ENCODE measurements at regions not wholly inside any gene's neighbourhood (a gene's known extent, or its start where the extent isn't known, plus 50 kb on each side); places are given as distances from the start of the nearest gene placed in this dataset.

DNA sequence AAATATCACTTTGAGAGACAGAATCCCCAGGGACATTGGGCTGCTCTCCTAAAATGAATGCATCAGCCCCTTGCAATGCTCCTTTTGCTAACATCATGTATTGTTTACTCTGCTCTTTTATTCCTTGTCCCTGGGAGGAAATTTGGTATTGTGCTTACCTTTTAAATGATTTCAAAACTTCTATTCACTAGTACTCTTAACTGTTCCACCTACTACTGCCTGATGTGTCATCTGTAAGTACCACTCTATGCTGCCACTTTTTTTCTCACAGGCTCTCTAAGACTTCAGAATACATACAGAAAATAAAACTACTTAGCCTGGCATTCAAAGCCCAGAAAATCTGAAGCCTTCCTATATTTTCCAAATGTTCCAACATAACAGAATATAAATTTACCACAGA lies 667.2 kb downstream of the BRINP1 start:
- no peak for ATAC-seq
- intact Hi-C loops (cut with DNase I), result no loop called here
- DNase-seq, result no peak

- DNase-seq (no peak), ATAC-seq (no peak)
- intact Hi-C loops (cut with DNase I), result no loop called here
These were observed 657.4 kb downstream of the BRINP1 start for GRCh38 chr9:118711843-118712242.

DNA sequence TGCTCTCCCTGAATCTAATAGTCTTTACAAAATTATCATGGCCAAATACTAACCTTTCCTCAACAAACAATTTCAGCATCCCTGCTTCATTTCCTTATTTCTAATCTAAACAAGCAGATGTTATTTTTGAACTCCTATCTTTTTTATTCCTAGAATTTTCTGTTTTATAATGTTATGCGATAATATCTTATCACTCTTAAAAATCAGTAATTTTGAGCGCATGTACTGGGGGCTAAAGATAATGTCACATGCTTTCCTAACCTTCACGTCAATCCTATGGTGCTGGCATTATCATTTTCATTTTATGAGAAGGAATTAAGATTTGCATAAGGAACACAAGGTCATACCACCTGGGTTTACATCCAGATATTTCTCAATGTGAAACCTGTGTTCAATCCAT lies 648.0 kb downstream of the BRINP1 start:
- intact Hi-C loops (cut with DNase I), result no loop called here
- ATAC-seq (no peak), DNase-seq (no peak)

DNA sequence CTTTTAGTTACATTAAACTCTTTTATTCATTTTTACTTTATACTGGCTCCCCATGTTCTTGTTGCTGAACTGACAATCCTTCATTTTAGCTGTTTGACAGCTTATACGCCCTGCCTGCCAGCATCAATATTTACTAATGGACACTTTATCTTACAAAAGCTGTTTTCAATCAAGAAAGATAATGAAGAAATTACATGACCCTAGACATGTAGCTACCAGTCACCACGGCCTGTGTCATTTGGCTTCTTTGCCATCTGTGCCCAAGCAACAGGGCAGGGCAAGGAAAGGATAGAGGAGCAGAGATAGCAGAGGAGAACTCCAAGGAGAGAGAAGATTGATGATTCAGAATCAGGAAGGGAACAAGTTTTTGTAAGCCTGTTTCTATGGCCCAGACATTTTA lies 647.3 kb downstream of the BRINP1 start:
- intact Hi-C loops (cut with DNase I), result no loop called here
- no peak for ATAC-seq
- DNase-seq, result no peak

DNA sequence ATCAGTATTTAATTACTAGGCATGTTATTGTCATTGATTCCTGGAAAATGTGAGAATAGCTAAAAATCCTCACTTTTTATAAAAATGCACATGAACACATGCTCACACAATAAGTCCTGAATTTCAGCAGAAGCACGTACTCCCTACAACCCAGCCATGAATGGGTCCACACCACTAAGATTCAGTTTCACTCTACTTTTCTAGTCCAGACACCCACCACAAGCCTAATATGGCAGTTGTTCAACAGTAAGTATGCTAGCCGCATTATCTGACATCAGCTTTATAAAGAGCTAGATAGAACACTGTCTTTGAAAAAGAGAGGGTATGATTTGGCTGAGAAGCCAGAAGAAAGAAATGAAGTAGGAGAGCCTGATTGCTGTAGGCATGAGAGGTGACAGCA lies 639.3 kb downstream of the BRINP1 start:
- DNase-seq (no peak), ATAC-seq (no peak)
- intact Hi-C loops (cut with DNase I), result no loop called here

- ATAC-seq, result no peak
- intact Hi-C loops (cut with DNase I), result no loop called here
These were observed 636.2 kb downstream of the BRINP1 start for GRCh38 chr9:118732998-118733397.

DNA sequence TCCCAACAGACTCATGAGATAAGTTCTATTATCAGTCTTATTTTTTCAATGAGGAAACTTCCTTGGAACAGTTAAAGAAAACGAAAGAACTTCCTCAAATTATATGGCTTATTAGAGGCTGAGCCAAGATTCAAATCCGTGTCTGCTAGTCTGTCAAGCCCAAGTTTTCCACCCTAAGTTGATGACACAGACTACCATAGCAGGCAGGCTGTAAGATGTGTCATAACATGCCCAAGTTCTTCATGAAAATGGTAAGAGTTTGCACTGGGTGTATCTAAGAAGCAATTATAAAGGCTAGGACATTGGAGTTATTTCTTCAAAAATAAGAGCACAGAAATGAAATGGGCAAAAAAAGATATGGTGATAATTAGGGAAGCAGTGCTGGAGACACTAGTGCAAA lies 634.5 kb downstream of the BRINP1 start:
- peak in 1 of 2 donors; percentile 19 for ATAC-seq
- no peak for DNase-seq
- intact Hi-C loops (cut with DNase I), result no loop called here

More at GRCh38 chr9:118732998-118733397, 636.2 kb downstream of the BRINP1 start:
- DNase-seq, result no peak

DNA sequence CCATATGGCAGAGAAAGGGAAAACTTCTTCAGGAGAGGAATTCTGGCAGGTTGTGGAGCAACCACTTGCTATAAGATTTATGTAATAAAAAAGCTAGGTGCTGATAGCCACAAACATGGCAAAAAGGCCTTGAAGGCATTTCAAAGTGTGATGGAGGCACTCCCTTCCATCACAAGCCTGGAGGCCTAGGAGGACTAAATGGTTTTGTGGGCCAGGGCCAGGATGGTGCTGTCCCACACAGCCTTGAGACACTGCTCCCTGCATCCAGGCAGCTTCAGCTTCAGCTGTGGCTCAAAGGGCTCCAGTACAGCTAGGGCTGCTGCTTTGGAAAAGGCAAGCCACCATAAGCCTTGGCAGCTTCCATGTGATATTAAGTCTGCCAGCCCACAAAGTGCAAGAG lies 632.8 kb downstream of the BRINP1 start:
- intact Hi-C loops (cut with DNase I), result no loop called here
- DNase-seq (no peak), ATAC-seq (no peak)

DNA sequence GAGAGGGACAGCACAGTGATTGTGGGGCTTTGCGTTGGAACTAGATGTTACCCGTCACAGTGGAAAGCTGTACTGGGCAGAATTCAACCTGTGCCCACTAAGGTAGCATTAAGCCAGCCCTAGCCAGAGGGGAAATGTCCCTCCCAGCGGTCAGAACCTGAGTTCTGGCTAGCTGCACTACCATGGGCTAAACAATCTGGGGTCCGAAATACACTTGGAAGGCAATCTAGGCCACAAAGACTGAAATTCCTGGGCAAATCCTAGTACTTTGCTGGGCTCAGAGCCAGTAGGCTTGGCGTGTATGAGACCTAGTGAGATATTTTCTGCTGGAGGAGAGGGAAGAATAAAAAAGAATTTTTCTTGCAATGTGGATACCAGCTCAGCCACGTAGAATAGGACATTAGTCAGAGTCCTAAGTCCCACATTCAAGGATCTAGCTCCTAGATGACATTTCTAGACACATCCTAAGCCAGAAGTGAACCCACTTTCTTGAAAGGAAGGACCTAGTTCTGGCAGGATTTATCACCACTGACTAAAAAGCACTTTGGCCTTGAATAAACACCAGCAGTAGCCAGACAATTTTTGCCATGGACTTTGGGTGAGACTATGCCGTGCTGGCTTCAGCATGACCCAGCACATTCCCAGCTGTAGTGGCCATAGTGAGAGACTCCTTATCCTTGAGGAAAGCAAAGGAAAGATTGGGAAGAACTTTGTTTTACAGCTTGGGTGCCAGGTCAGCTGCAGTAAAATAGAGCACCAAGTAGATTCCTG lies 618.0 kb downstream of the BRINP1 start:
- intact Hi-C loops (cut with DNase I), result no loop called here
- no peak for ATAC-seq
- DNase-seq, result no peak

GRCh38 chr9:118751848-118752223 lies 617.4 kb downstream of the BRINP1 start:
- DNase-seq, result no peak
- ATAC-seq, result no peak
- intact Hi-C loops (cut with DNase I), result no loop called here

DNA sequence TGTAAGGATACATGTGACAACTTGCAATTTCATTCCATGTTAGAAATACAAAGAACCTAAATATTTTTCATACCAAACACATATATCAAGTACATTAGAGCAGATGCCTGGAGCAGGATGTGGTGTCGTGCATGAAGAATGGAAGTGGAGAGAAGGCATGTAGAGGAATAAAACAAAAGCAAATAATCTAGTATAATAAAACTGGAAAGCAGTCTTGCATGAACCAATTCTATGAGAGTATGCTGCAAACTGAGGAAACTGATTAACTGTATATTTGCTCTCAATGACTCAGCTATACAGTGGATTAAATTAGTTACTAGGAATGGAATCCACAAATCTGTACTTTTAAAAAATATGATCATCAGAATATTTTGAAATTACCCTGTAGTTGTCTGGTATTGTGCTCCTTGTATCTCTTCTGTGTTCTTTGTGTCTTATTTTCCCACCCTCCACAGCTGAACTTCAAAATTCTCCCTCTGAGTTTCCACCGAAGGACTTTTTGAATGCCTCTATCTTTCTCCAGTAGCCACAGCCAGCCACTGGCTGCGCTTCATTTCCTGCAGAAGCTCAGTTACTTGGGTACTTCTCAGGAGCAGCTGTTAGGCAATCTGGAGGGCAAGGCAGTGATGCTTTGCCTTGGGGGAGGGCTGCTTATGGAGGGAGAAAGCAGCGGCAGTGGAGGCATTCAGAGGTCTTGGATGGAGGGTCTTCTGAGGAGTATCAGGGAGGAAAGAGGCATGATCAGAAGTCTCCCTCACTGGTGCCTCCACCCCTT lies 608.0 kb downstream of the BRINP1 start:
- ATAC-seq, result no peak
- no peak for DNase-seq
- intact Hi-C loops (cut with DNase I), result no loop called here

DNA sequence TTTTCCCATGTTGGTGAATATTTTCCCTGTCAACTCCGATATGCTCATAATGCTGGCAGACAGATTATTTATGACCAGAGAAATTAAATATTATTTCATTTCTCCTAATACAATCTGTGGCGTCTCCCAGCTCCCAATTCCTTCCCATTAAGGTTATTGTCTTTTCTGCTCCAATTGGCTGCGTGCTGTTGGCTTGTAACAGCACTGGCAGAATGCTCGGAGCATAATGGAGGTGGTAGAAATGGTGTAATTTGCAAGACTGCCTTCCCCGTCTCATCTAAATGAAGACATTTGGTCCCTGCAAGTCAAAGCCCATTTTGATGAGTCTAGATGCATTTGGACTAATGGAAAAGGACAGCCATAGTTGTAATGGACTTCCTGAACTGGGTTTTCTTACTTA lies 601.7 kb downstream of the BRINP1 start:
- intact Hi-C loops (cut with DNase I), result no loop called here

GRCh38 chr9:118782790-118783463 lies 586.3 kb downstream of the BRINP1 start:
- ATAC-seq (no peak), DNase-seq (no peak)
- intact Hi-C loops (cut with DNase I), result no loop called here

More for the DNA sequence above, 601.7 kb downstream of the BRINP1 start:
- DNase-seq, result no peak
- ATAC-seq, result no peak

GRCh38 chr9:118784033-118784432 lies 585.2 kb downstream of the BRINP1 start:
- no peak for DNase-seq
- no peak for ATAC-seq
- intact Hi-C loops (cut with DNase I), result no loop called here

DNA sequence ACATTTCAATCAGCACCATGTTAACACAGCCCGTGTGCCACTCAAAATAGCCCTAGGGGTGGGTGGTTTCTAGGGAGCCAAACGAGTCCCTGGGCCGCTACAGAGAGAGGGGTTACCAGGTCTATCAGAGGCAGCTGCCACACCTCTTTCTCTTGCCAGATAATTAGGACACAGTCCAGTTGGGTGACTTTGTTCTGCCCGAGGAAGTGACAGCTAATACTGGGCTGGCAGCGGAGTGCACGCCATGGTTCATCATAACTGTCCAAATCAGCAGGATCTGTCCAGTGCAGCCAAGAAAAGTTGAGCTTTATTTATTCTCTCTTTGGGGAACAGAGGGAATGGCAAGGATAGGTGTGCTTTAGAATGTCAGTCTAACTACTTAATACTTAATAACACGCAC lies 583.8 kb downstream of the BRINP1 start:
- ATAC-seq (no peak), DNase-seq (no peak)
- intact Hi-C loops (cut with DNase I), result no loop called here

DNA sequence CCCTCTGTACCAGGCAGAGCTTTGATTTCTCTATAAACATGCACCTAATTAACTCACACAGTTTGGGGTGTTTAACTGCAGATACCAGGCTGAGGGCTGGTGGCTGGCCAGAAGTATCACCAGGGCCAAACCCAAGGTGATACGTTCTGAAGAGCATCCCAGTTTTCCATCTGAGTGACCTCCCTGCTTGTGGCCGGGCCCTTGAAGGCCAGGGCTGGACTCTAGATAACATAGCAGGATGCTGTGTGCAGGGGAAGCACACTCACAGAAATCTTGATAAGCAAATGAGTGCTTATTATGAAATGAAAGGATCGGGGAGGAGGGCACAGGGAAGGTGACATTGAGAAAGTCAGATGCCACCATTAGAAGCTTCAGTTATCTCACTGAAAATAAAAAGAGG lies 582.4 kb downstream of the BRINP1 start:
- DNase-seq, result no peak
- intact Hi-C loops (cut with DNase I), result no loop called here
- ATAC-seq, result no peak

- no peak for ATAC-seq
- intact Hi-C loops (cut with DNase I), result no loop called here
These were observed 560.0 kb downstream of the BRINP1 start for GRCh38 chr9:118809160-118809625.

GRCh38 chr9:118829334-118829733 lies 539.9 kb downstream of the BRINP1 start:
- intact Hi-C loops (cut with DNase I), result loop anchor here (2.0 to 5.0 kb wide), 2 partner anchors 535 to 538 kb away; partner anchors contain the start of gene BRINP1 (in 1 of the 2)
- ATAC-seq, result peak in 1 of 2 donors; percentile 41
- no peak for DNase-seq

More at GRCh38 chr9:118809160-118809625, 560.0 kb downstream of the BRINP1 start:
- no peak for DNase-seq

- DNase-seq (no peak), ATAC-seq (no peak)
- intact Hi-C loops (cut with DNase I), result loop anchor here (5.0 to 10.0 kb wide), 2 partner anchors 455 to 462 kb away; no protein-coding TSS in a partner anchor
These were observed 536.9 kb downstream of the BRINP1 start for GRCh38 chr9:118832371-118832770.

DNA sequence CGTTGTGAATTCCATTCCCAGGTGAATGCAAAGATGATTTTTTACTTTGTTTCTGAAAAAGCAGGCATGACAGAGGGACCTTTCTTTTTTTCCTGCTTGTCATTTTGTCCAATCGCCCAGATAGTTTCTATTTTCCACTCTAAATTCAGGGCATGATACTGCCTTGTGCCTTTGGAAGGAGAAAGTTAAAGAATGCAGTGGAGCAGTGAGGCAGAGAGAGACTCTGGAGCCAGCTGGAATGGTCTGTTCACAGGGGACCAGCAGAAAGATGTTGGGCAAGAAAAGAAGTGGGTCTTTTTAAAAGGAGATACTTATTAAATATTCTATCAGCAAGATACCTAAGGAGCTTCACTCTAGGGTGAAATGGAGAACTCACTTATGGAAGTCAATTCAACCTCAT lies 532.3 kb downstream of the BRINP1 start:
- peak in 1 of 2 donors; percentile 71 for ATAC-seq
- intact Hi-C loops (cut with DNase I), result loop anchor here in 1 of 2 donors (10.0 kb wide), 1 partner anchor 458 kb away; no protein-coding TSS in a partner anchor
- DNase-seq, result no peak
